Mesenchymal stem cell (in vitro differentiated cells and primary cell): ENCODE measurements at regions not wholly inside any gene's neighbourhood (a gene's known extent, or its start where the extent isn't known, plus 50 kb on each side); places are given as distances from the start of the nearest gene placed in this dataset.

ENCODE experiments used
- DNase-seq: peaks from one replicate; pipeline ENCODE4 v3.0.0-alpha.2; 2013
- H2AFZ ChIP-seq: one replicate; pipeline ENCODE4 v1.6.1; 2013; ENCODE audit warnings: low read depth, mild to moderate bottlenecking, control low read depth, inconsistent platforms, low read length, moderate library complexity
- H2AK5ac ChIP-seq: 2 replicates; pipeline ENCODE4 v1.6.1; 2013; ENCODE audit warnings: low read length, moderate library complexity, mild to moderate bottlenecking, inconsistent platforms; ENCODE audit not compliant: severe bottlenecking
- H2BK120ac ChIP-seq: one replicate; pipeline ENCODE4 v1.6.1; 2013; ENCODE audit warnings: low read depth, mild to moderate bottlenecking, inconsistent platforms, low read length, moderate library complexity
- H2BK12ac ChIP-seq, 2 experiments: one replicate each; pipeline ENCODE4 v1.6.1; 2013; ENCODE audit warnings: inconsistent platforms in 2 of 2, low read length in 2 of 2, mild to moderate bottlenecking in 2 of 2, moderate library complexity in 2 of 2, control low read depth in 1 of 2
- H2BK15ac ChIP-seq: one replicate; pipeline ENCODE4 v1.6.1; 2013; ENCODE audit warnings: mild to moderate bottlenecking, low read depth, inconsistent platforms; ENCODE audit not compliant: poor library complexity, severe bottlenecking
- H2BK5ac ChIP-seq: 2 replicates; pipeline ENCODE4 v1.6.1; 2013; ENCODE audit warnings: low read depth, mild to moderate bottlenecking, low read length, control low read depth, inconsistent platforms; ENCODE audit not compliant: poor library complexity, severe bottlenecking
- H3K14ac ChIP-seq, 2 experiments: one replicate each; pipeline ENCODE4 v1.6.1; 2013; ENCODE audit warnings: inconsistent platforms in 2 of 2, low read length in 2 of 2, control low read depth in 1 of 2, mild to moderate bottlenecking in 1 of 2, moderate library complexity in 1 of 2
- H3K18ac ChIP-seq, 2 experiments: one replicate each; pipeline ENCODE4 v1.6.1; 2013; ENCODE audit warnings: inconsistent platforms in 2 of 2, low read length in 2 of 2, control low read depth in 1 of 2, low read depth in 1 of 2, mild to moderate bottlenecking in 1 of 2
- H3K23ac ChIP-seq, 2 experiments: one replicate each; pipeline ENCODE4 v1.6.1; 2013; ENCODE audit warnings: inconsistent platforms in 2 of 2, low read length in 2 of 2, mild to moderate bottlenecking in 2 of 2, moderate library complexity in 2 of 2, control low read depth in 1 of 2
- H3K27ac ChIP-seq: 2 replicates; pipeline ENCODE4 v1.5.1; 2013; ENCODE audit warnings: mild to moderate bottlenecking, moderate library complexity, low read length, control low read depth, inconsistent platforms; ENCODE audit not compliant: poor library complexity, severe bottlenecking
- H3K27me3 ChIP-seq, 2 experiments: 2 replicates each; pipeline versions ENCODE4 v1.6.1 to v1.7.0; 2013; ENCODE audit warnings: low read length in 2 of 2, mild to moderate bottlenecking in 2 of 2, moderate library complexity in 2 of 2, control low read depth in 1 of 2, inconsistent platforms in 1 of 2; ENCODE audit not compliant: control insufficient read depth in 1 of 2, insufficient read depth in 1 of 2
- H3K36me3 ChIP-seq, 2 experiments: 2 replicates each; pipeline versions ENCODE4 v1.6.1 to v1.7.0; 2013; ENCODE audit warnings: low read length in 2 of 2, control low read depth in 1 of 2, inconsistent platforms in 1 of 2, low read depth in 1 of 2, mild to moderate bottlenecking in 1 of 2; ENCODE audit not compliant: insufficient read depth in 2 of 2, control insufficient read depth in 1 of 2
- H3K4ac ChIP-seq, 2 experiments: one replicate each; pipeline ENCODE4 v1.6.1; 2013; ENCODE audit warnings: inconsistent platforms in 2 of 2, low read length in 2 of 2, mild to moderate bottlenecking in 2 of 2, moderate library complexity in 2 of 2, control low read depth in 1 of 2, low read depth in 1 of 2
- H3K4me1 ChIP-seq: 2 replicates; pipeline ENCODE4 v1.6.1; 2013; ENCODE audit warnings: low read depth, low read length, control low read depth; ENCODE audit not compliant: control insufficient read depth, insufficient read depth
- H3K4me2 ChIP-seq: 2 replicates; pipeline ENCODE4 v1.6.1; 2013; ENCODE audit warnings: low read length, mild to moderate bottlenecking, inconsistent platforms; ENCODE audit not compliant: poor library complexity, severe bottlenecking
- H3K4me3 ChIP-seq, 2 experiments: 2 replicates each; pipeline versions ENCODE4 v1.5.1 to v1.7.0; 2013; ENCODE audit warnings: low read length in 2 of 2, mild to moderate bottlenecking in 2 of 2, control low read depth in 1 of 2, low read depth in 1 of 2; ENCODE audit not compliant: insufficient read depth in 1 of 2
- H3K79me1 ChIP-seq: replicated peaks from 2 replicates; pipeline ENCODE4 v1.6.1; 2013; ENCODE audit warnings: mild to moderate bottlenecking, control low read depth, low read length, inconsistent platforms; ENCODE audit not compliant: poor library complexity, severe bottlenecking
- H3K9ac ChIP-seq: 2 replicates; pipeline ENCODE4 v1.7.0; 2013; ENCODE audit warnings: mild to moderate bottlenecking, low read length, moderate library complexity
- H3K9me3 ChIP-seq: 2 replicates; pipeline ENCODE4 v1.7.0; 2013; ENCODE audit warnings: mild to moderate bottlenecking, low read length; ENCODE audit not compliant: control insufficient read depth
- H4K8ac ChIP-seq: one replicate; pipeline ENCODE4 v1.6.1; 2013; ENCODE audit warnings: inconsistent platforms, mild to moderate bottlenecking, low read length, moderate library complexity
- H4K91ac ChIP-seq: one replicate; pipeline ENCODE4 v1.6.1; 2013; ENCODE audit warnings: mild to moderate bottlenecking, low read length, inconsistent platforms
- WGBS: methylation state at CpG from one replicate; pipeline ENCODE4 v1.1.7; 2013; ENCODE audit warnings: mixed read lengths; 5-methylcytosine and 5-hydroxymethylcytosine counted together

DNA sequence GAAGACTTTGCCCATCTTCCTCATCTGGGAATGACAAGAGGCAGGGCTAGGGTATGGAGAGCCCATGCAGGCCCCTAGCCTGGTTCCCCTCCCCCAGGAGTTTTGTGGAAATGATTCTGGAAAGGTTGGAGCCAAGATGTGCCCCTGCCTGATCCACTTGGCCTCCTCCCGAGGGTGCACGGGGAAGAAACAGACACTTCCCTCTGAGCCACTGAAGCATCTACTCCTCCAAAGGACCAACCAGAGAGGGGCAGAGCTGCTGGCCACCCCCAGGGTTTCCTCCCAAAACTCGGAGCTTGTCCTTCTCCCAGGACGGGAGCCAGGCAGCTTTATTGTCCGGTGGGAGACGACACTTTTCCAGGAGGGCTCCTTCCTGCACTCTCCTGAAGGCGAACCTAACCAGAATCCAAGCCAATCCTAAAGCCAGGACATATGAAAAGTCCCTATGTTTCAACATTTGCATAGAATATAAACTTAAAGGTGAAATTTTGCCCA is 149.2 kb upstream of the COPS8 start:
- H3K9ac ChIP-seq: no peak overlapping the region
- H3K4me2 ChIP-seq: no peak overlapping the region
- no peak overlapping the region for H2BK12ac ChIP-seq
- no peak overlapping the region for H2BK120ac ChIP-seq
- H3K79me1 ChIP-seq: no peaks in the 10 kb centered on the region
- no peak overlapping the region for H2AFZ ChIP-seq
- no peaks in the 10 kb centered on the region for H3K4me1 ChIP-seq
- no peak overlapping the region for H2AK5ac ChIP-seq
- H3K4ac ChIP-seq: no peak overlapping the region
- no peak overlapping the region for H4K8ac ChIP-seq
- H2BK15ac ChIP-seq: no peak overlapping the region
- DNase-seq: no peak
- H3K27me3 ChIP-seq: peaks cover 24 to 32% of the 10 kb centered on the region in 2 experiments
- no peak overlapping the region for H3K23ac ChIP-seq
- no peak overlapping the region for H4K91ac ChIP-seq
- no peaks in the 10 kb centered on the region for H3K36me3 ChIP-seq
- 93% methylated on average over 6 of the region's 7 CpGs for WGBS
- H3K18ac ChIP-seq: no peak overlapping the region
- H3K27ac ChIP-seq: no peak overlapping the region
- no peak overlapping the region for H3K14ac ChIP-seq
- no peak overlapping the region for H3K4me3 ChIP-seq
- no peak overlapping the region for H2BK5ac ChIP-seq
- no peaks in the 10 kb centered on the region for H3K9me3 ChIP-seq

DNA sequence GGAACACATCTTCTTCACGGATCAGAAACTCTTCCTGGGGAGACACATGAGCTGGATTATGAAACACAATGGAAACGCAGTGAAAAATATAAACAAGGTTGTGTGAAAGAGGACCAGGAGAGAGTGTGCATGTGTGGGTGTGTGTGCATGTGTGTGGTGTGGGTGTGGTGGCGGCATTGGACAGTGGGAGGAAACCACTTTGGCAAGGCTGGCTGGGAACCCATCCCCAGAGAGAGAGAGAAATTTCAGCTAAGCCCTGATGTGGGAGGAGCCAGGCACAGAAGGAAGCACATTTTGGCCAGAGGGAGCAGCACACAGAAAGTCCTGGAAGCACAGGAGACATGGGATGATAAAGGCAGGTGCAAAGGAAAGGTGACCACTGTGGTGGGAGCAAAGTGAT is 147.6 kb upstream of the COPS8 start:
- Histone ChIP-seq H3K27me3 (peaks cover 22 to 24% of the 10 kb centered on the region in 2 experiments), H3K9me3 (no peaks in the 10 kb centered on the region), H2BK12ac (peak overlapping the region in 1 of 2 experiments; percentile 64), H3K23ac (no peak overlapping the region), H2BK15ac (no peak overlapping the region), H3K14ac (peak overlapping the region in 1 of 2 experiments; percentile 1), H3K36me3 (no peaks in the 10 kb centered on the region), H4K8ac (no peak overlapping the region), H3K4ac (no peak overlapping the region), H3K4me2 (no peak overlapping the region), H4K91ac (no peak overlapping the region), H2BK5ac (no peak overlapping the region), H3K9ac (no peak overlapping the region), H2AFZ (no peak overlapping the region), H3K4me1 (no peaks in the 10 kb centered on the region), H2AK5ac (no peak overlapping the region), H3K79me1 (no peaks in the 10 kb centered on the region), H2BK120ac (no peak overlapping the region), H3K18ac (peak overlapping the region; percentile 5 to 40), H3K27ac (no peak overlapping the region), H3K4me3 (no peak overlapping the region)
- DNase-seq: no peak
- 93% methylated on average over 3 of the region's 3 CpGs for WGBS

DNA sequence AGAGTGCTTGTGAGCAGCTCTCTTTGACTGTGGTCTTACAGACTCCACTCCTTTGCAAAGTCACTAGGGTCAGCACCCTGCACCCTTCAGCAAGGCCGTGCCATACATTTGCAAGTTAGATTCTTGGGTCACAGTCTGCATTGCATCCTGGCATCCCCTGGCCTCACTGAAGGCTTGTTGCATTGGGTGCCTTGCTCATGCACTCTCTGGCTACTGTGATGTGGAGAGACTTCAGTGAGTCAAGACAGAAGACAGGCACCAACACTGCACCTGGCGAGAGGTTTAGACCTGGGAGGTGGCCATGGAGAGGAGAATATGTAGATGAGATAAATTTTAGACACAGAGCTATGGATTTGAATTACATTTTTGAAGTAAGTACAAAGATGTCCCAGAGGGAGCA is 146.4 kb upstream of the COPS8 start:
- WGBS: 92% methylated on average over 1 of the region's 2 CpGs
- no peak overlapping the region for H3K14ac ChIP-seq
- H2AK5ac ChIP-seq: no peak overlapping the region

DNA sequence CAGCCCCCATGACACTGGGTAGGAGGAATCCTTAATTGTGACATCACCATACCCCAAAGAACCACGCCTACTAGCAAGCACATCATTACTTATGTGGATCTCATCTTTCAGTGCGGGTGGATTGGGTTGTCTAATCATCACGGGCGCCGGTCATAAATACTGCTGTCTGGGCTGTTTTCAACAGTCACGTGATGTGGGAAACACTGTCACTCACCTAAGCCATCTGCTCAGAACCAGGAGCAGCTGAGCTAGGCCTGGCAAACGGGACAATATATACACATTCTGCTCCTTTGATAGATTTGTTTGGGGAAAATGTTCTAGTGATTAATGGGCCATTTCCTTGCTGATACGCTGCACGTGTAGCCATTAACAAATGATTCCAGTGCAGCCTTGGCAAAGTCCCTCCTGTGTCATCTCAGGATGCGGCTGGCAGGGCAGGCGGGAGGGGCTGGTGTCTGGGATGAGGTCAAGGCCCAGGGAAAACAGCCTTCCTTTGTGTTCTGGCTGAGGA is 145.9 kb upstream of the COPS8 start:
- H3K27ac ChIP-seq: no peak overlapping the region
- 21% methylated on average over 11 of the region's 11 CpGs for WGBS
- H3K79me1 ChIP-seq: no peaks in the 10 kb centered on the region
- no peak overlapping the region for H2BK5ac ChIP-seq
- no peaks in the 10 kb centered on the region for H3K9me3 ChIP-seq
- no peak overlapping the region for H3K4me2 ChIP-seq
- no peak overlapping the region for H2BK15ac ChIP-seq
- no peak overlapping the region for H3K14ac ChIP-seq
- no peak overlapping the region for H3K9ac ChIP-seq
- H3K27me3 ChIP-seq: peaks cover 16 to 18% of the 10 kb centered on the region in 2 experiments
- no peak overlapping the region for H3K23ac ChIP-seq
- peak; percentile 60 for DNase-seq
- H3K36me3 ChIP-seq: no peaks in the 10 kb centered on the region
- H3K4me3 ChIP-seq: no peak overlapping the region
- no peaks in the 10 kb centered on the region for H3K4me1 ChIP-seq
- H2BK12ac ChIP-seq: peak overlapping the region; percentile 63 to 70
- H4K91ac ChIP-seq: peak overlapping the region; percentile 44
- peak overlapping the region; percentile 52 to 69 for H3K18ac ChIP-seq
- H2BK120ac ChIP-seq: peak overlapping the region; percentile 71
- no peak overlapping the region for H2AK5ac ChIP-seq
- peak overlapping the region; percentile 85 for H4K8ac ChIP-seq
- no peak overlapping the region for H2AFZ ChIP-seq
- peak overlapping the region; percentile 47 to 85 for H3K4ac ChIP-seq

More for the DNA sequence above, 146.4 kb upstream of the COPS8 start:
- no peak overlapping the region for H3K4me3 ChIP-seq
- no peak overlapping the region for H3K9ac ChIP-seq
- no peaks in the 10 kb centered on the region for H3K9me3 ChIP-seq
- peak overlapping the region in 1 of 2 experiments; percentile 59 for H2BK12ac ChIP-seq
- H2AFZ ChIP-seq: no peak overlapping the region
- H2BK120ac ChIP-seq: no peak overlapping the region
- H3K79me1 ChIP-seq: no peaks in the 10 kb centered on the region
- no peak overlapping the region for H3K23ac ChIP-seq
- H3K18ac ChIP-seq: peak overlapping the region in 1 of 2 experiments; percentile 13
- no peak overlapping the region for H3K4ac ChIP-seq
- peak overlapping the region; percentile 1 for H4K91ac ChIP-seq
- H3K4me2 ChIP-seq: no peak overlapping the region
- no peak overlapping the region for H2BK15ac ChIP-seq
- H3K27ac ChIP-seq: no peak overlapping the region
- peaks cover 21 to 22% of the 10 kb centered on the region in 2 experiments for H3K27me3 ChIP-seq
- no peaks in the 10 kb centered on the region for H3K4me1 ChIP-seq
- H2BK5ac ChIP-seq: no peak overlapping the region
- no peak for DNase-seq
- H3K36me3 ChIP-seq: no peaks in the 10 kb centered on the region
- H4K8ac ChIP-seq: no peak overlapping the region
